GM19372 (cell line): ENCODE measurements at regions not wholly inside any gene's neighbourhood (a gene's known extent, or its start where the extent isn't known, plus 50 kb on each side); places are given as distances from the start of the nearest gene placed in this dataset.

Experiments
- ATAC-seq: cut with Tn5 transposase; IDR thresholded peaks from one replicate; pipeline ENCODE4 v1.9.1; 2021; ENCODE audit warnings: mild to moderate bottlenecking, low read depth, moderate library complexity; ENCODE audit not compliant: unreplicated experiment

- ATAC-seq = no peak
These were observed 242.6 kb upstream of the THBS1 start for GRCh38 chr15:39338251-39338650.

- ATAC-seq = no peak
These were observed 239.8 kb upstream of the THBS1 start for GRCh38 chr15:39340903-39341645.

- no peak for ATAC-seq
These were observed 236.2 kb upstream of the THBS1 start for GRCh38 chr15:39344662-39345141.

- ATAC-seq = no peak
These were observed 235.7 kb upstream of the THBS1 start for GRCh38 chr15:39345176-39345575.

- no peak for ATAC-seq
These were observed 233.4 kb upstream of the THBS1 start for GRCh38 chr15:39347453-39347852.

- no peak for ATAC-seq
These were observed 230.1 kb upstream of the THBS1 start for GRCh38 chr15:39350785-39351184.

GRCh38 chr15:39354189-39354588 lies 226.7 kb upstream of the THBS1 start:
- ATAC-seq = no peak

- ATAC-seq = no peak
These were observed 223.2 kb upstream of the THBS1 start for GRCh38 chr15:39357480-39358268.

GRCh38 chr15:39358441-39359041 lies 222.3 kb upstream of the THBS1 start:
- no peak for ATAC-seq

GRCh38 chr15:39359771-39360170 lies 221.1 kb upstream of the THBS1 start:
- no peak for ATAC-seq

- no peak for ATAC-seq
These were observed 220.4 kb upstream of the THBS1 start for GRCh38 chr15:39360452-39360851.

GRCh38 chr15:39361497-39361896 lies 219.4 kb upstream of the THBS1 start:
- ATAC-seq = no peak

- no peak for ATAC-seq
These were observed 217.9 kb upstream of the THBS1 start for GRCh38 chr15:39362821-39363561.

GRCh38 chr15:39363761-39364586 lies 216.9 kb upstream of the THBS1 start:
- no peak for ATAC-seq

- no peak for ATAC-seq
These were observed 216.2 kb upstream of the THBS1 start for GRCh38 chr15:39364721-39365120.

GRCh38 chr15:39365161-39365560 lies 215.7 kb upstream of the THBS1 start:
- ATAC-seq = no peak

GRCh38 chr15:39365873-39366272 lies 215.0 kb upstream of the THBS1 start:
- no peak for ATAC-seq

- ATAC-seq = no peak
These were observed 213.3 kb upstream of the THBS1 start for GRCh38 chr15:39367596-39367995.

- ATAC-seq = no peak
These were observed 211.1 kb upstream of the THBS1 start for GRCh38 chr15:39369768-39370167.

GRCh38 chr15:39376371-39376909 lies 204.4 kb upstream of the THBS1 start:
- no peak for ATAC-seq
